KMS-11 (cell line): ENCODE measurements at regions not wholly inside any gene's neighbourhood (a gene's known extent, or its start where the extent isn't known, plus 50 kb on each side); places are given as distances from the start of the nearest gene placed in this dataset.

Experiments used
- H2AFZ ChIP-seq: fragments of 200-600 bp; sonication (generic); 2 replicates; pipeline ENCODE4 v1.6.1; 2016; ENCODE audit warnings: antibody characterized with exemption, mixed run types, low read depth
- H3K27ac ChIP-seq: fragments of 200-600 bp; sonication (generic); 2 replicates; pipeline ENCODE4 v1.6.1; 2016; ENCODE audit warnings: mild to moderate bottlenecking, mixed run types
- H3K27me3 ChIP-seq: fragments of 200-600 bp; sonication (generic); 2 replicates; pipeline ENCODE4 v1.6.1; 2017; ENCODE audit warnings: mild to moderate bottlenecking, low read depth, mixed run types, moderate library complexity; ENCODE audit not compliant: insufficient read depth
- H3K36me3 ChIP-seq: fragments of 200-600 bp; sonication (generic); 2 replicates; pipeline ENCODE4 v1.6.1; 2017; ENCODE audit warnings: mild to moderate bottlenecking, mixed run types; ENCODE audit not compliant: insufficient read depth
- H3K4me1 ChIP-seq: fragments of 200-600 bp; sonication (generic); 2 replicates; pipeline ENCODE4 v1.6.1; 2016; ENCODE audit warnings: mild to moderate bottlenecking, low read depth, mixed run types; ENCODE audit not compliant: poor library complexity, severe bottlenecking
- H3K4me2 ChIP-seq: fragments of 200-600 bp; sonication (generic); 2 replicates; pipeline ENCODE4 v1.7.0; 2016; ENCODE audit warnings: mild to moderate bottlenecking, mixed run types
- H3K4me3 ChIP-seq: fragments of 200-600 bp; sonication (generic); IDR thresholded peaks from 2 replicates; pipeline ENCODE4 v1.6.1; 2017; ENCODE audit warnings: low read depth, low read length, mixed read lengths; ENCODE audit not compliant: insufficient read depth
- H3K79me2 ChIP-seq: fragments of 200-600 bp; sonication (generic); 2 replicates; pipeline ENCODE4 v1.6.1; 2016; ENCODE audit warnings: low read depth, mixed run types; ENCODE audit not compliant: insufficient read depth
- H3K9ac ChIP-seq: fragments of 200-600 bp; sonication (generic); 2 replicates; pipeline ENCODE4 v1.6.1; 2016; ENCODE audit warnings: mild to moderate bottlenecking, mixed run types
- H4K20me1 ChIP-seq: fragments of 200-600 bp; sonication (generic); 2 replicates; pipeline ENCODE4 v1.6.1; 2016; ENCODE audit warnings: mild to moderate bottlenecking, mixed run types; ENCODE audit not compliant: insufficient read depth
- TF ChIP-seq, protein P1 (sequence below): fragments of 200-600 bp; sonication (generic); conservative IDR thresholded peaks from 2 replicates; pipeline ENCODE4 v1.6.1; 2017; ENCODE audit warnings: low read depth, mild to moderate bottlenecking, antibody characterized with exemption, low read length, moderate library complexity, mixed read lengths

DNA sequence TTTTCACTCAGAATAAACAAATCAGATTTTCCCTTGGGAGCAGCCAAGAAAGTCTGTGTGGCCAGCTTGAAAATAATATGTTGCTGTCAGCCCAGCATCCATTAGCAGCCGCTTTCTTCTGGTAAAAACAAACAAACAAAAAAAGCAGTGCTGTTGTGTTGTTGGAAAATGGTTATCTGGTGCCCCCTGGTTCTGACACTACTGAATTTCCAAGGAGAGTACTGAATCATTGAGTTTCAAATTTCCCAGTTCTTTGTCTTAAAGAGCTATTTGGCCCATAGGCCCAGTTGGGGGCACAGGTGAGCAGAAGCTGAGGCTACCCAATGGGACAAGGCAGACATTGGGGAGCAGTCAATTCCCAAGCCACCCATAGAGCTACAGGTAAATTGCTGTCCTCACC lies 995.9 kb downstream of the UQCRFS1 start:
- Histone ChIP-seq H3K4me1 (no peaks in the 10 kb centered on the region), H2AFZ (no peak overlapping the region), H4K20me1 (no peaks in the 10 kb centered on the region), H3K4me3 (no peak overlapping the region), H3K36me3 (no peaks in the 10 kb centered on the region), H3K4me2 (no peak overlapping the region), H3K79me2 (no peaks in the 10 kb centered on the region), H3K27ac (no peak overlapping the region), H3K27me3 (no peaks in the 10 kb centered on the region), H3K9ac (no peak overlapping the region)
- TF ChIP-seq, protein P1, sequence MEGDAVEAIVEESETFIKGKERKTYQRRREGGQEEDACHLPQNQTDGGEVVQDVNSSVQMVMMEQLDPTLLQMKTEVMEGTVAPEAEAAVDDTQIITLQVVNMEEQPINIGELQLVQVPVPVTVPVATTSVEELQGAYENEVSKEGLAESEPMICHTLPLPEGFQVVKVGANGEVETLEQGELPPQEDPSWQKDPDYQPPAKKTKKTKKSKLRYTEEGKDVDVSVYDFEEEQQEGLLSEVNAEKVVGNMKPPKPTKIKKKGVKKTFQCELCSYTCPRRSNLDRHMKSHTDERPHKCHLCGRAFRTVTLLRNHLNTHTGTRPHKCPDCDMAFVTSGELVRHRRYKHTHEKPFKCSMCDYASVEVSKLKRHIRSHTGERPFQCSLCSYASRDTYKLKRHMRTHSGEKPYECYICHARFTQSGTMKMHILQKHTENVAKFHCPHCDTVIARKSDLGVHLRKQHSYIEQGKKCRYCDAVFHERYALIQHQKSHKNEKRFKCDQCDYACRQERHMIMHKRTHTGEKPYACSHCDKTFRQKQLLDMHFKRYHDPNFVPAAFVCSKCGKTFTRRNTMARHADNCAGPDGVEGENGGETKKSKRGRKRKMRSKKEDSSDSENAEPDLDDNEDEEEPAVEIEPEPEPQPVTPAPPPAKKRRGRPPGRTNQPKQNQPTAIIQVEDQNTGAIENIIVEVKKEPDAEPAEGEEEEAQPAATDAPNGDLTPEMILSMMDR: no peak

DNA sequence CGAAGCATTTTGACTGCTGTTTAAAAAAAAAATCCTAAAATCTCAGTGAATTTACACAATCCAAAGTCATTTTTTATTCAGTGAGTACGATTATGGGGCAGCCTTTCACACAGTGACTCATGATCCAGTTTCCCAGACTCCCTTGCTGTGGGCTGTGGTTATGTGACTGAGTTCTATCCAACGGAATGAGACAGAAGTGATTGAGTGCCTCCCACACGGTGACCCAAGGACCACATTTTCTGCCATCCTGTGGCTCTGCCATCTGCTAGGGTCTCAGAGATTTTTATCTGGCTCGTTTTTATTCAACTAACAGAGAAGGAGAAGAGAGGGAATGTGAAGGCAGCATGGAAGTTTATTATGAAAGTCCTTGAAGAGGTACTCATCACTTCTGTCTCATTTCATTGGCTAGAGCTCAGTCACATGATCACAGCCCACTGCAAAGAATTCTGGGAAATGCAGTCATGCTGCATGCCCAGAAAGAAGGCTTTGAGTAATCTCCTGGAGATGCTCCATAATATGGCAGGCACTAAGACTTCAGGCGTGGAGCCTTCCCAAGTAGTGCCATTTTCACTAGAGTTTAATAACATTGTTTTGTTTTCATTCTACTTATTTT lies 999.4 kb downstream of the UQCRFS1 start:
- Histone ChIP-seq H3K27ac (no peak overlapping the region), H3K4me2 (no peak overlapping the region), H3K27me3 (no peaks in the 10 kb centered on the region), H3K4me3 (no peak overlapping the region), H2AFZ (no peak overlapping the region), H3K4me1 (peaks cover 12% of the 10 kb centered on the region), H3K36me3 (no peaks in the 10 kb centered on the region), H3K79me2 (no peaks in the 10 kb centered on the region), H4K20me1 (no peaks in the 10 kb centered on the region), H3K9ac (no peak overlapping the region)
- TF ChIP-seq, protein P1: no peak

DNA sequence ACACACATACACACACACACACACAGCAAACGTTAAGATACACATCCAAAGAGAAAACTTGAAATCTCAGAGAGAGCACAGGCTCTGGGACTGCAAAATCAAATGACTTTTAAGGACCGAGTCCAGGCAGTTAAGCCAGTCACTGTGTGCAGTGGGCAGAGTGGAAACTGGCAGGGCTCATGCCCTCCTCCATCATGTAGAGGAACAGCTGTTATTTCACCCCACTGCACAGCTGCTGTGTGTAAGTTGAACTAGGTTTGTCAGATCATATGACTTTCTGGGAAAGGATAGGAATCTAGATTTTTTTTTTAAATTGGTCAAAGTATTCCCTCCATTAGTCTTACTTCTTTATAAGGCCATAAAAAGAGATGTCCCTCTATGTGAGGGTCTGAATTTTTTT lies 1002.1 kb downstream of the UQCRFS1 start:
- Histone ChIP-seq H3K36me3 (no peaks in the 10 kb centered on the region), H3K27me3 (no peaks in the 10 kb centered on the region), H3K27ac (no peak overlapping the region), H3K4me2 (no peak overlapping the region), H3K4me3 (no peak overlapping the region), H3K79me2 (no peaks in the 10 kb centered on the region), H2AFZ (no peak overlapping the region), H3K4me1 (peaks cover 19% of the 10 kb centered on the region), H3K9ac (no peak overlapping the region), H4K20me1 (no peaks in the 10 kb centered on the region)
- TF ChIP-seq, protein P1: no peak

DNA sequence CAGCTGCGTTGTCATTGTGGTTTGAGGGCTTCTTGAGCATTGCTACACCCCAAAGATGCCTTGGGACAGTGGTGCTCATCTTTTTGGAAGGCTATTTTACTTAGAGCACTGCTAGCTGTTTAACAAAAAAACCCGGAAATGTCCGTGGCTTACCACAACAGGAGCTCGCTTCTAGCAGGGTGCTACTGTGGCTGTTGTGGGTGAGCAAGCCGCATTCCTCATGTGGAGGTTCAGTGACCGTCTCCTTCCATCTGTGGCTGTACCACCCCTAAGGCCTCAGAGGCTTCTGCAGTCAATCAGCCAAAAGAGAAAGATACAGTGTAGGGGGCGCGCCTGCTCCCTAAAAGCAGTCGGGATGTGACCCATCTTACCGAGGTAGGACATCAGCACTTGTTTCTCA lies 1004.2 kb downstream of the UQCRFS1 start:
- H3K4me2 ChIP-seq: peak overlapping the region; percentile 43
- peaks cover 19% of the 10 kb centered on the region for H3K4me1 ChIP-seq
- no peaks in the 10 kb centered on the region for H3K27me3 ChIP-seq
- H3K36me3 ChIP-seq: no peaks in the 10 kb centered on the region
- H3K79me2 ChIP-seq: no peaks in the 10 kb centered on the region
- TF ChIP-seq, protein P1: 0 out of 2 replicates have a peak, but pooled peaks have one; percentile 29
- peak overlapping the region; percentile 27; the same call in 1 of the 2 replicates for H3K27ac ChIP-seq
- H2AFZ ChIP-seq: peak overlapping the region; percentile 63; the same call in 1 of the 2 replicates
- no peaks in the 10 kb centered on the region for H4K20me1 ChIP-seq
- H3K4me3 ChIP-seq: no peak overlapping the region
- H3K9ac ChIP-seq: no peak overlapping the region
